Mammary epithelial cell (primary cell): ENCODE measurements at regions not wholly inside any gene's neighbourhood (a gene's known extent, or its start where the extent isn't known, plus 50 kb on each side); places are given as distances from the start of the nearest gene placed in this dataset.
"Not testable (repeated sequence)": the region's sequence is repeated elsewhere in the genome, so short reads cannot be mapped to it uniquely, and the experiment has no call there.

ENCODE experiments used
- EZH2 ChIP-seq: IDR thresholded peaks from 2 replicates; pipeline ENCODE4 v1.6.1; 2012; ENCODE audit warnings: low read length, inconsistent platforms, borderline replicate concordance
- TF ChIP-seq, protein P1 (sequence below), 2 donors: IDR thresholded peaks in 1 of 2; conservative IDR thresholded peaks in 1 of 2; 2 replicates each; pipeline ENCODE4 v1.5.1; 2011 to 2012; ENCODE audit warnings: inconsistent platforms in 2 of 2, low read length in 2 of 2, mild to moderate bottlenecking in 2 of 2, control low read depth in 1 of 2, low read depth in 1 of 2; ENCODE audit not compliant: insufficient read depth in 1 of 2; ENCODE audit errors: extremely low read depth in 1 of 2

GRCh38 chr14:65179231-65179630 lies 76.9 kb upstream of the MAX start:
- TF ChIP-seq, protein P1, sequence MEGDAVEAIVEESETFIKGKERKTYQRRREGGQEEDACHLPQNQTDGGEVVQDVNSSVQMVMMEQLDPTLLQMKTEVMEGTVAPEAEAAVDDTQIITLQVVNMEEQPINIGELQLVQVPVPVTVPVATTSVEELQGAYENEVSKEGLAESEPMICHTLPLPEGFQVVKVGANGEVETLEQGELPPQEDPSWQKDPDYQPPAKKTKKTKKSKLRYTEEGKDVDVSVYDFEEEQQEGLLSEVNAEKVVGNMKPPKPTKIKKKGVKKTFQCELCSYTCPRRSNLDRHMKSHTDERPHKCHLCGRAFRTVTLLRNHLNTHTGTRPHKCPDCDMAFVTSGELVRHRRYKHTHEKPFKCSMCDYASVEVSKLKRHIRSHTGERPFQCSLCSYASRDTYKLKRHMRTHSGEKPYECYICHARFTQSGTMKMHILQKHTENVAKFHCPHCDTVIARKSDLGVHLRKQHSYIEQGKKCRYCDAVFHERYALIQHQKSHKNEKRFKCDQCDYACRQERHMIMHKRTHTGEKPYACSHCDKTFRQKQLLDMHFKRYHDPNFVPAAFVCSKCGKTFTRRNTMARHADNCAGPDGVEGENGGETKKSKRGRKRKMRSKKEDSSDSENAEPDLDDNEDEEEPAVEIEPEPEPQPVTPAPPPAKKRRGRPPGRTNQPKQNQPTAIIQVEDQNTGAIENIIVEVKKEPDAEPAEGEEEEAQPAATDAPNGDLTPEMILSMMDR (conservative IDR thresholded peaks at IDR 0.05 in 1 of 2, IDR thresholded peaks at IDR 0.05 in 1 of 2; ENCODE audit: extremely low read depth in 1 of 2, insufficient read depth in 1 of 2, low read depth in 1 of 2, low read length in 2 of 2) = not testable (repeated sequence)
- TF ChIP-seq EZH2 = not testable (repeated sequence)
